Glomerular visceral epithelial cell (primary cell): ENCODE measurements at regions not wholly inside any gene's neighbourhood (a gene's known extent, or its start where the extent isn't known, plus 50 kb on each side); places are given as distances from the start of the nearest gene placed in this dataset.

Source experiments
- DNase-seq: peaks from one replicate; pipeline ENCODE4 v3.0.0-alpha.2; 2016; ENCODE audit errors: extremely low spot score

- DNase-seq: no peak
Measured at GRCh38 chr22:22094514-22094913, 111.9 kb upstream of the TOP3B start.

DNA sequence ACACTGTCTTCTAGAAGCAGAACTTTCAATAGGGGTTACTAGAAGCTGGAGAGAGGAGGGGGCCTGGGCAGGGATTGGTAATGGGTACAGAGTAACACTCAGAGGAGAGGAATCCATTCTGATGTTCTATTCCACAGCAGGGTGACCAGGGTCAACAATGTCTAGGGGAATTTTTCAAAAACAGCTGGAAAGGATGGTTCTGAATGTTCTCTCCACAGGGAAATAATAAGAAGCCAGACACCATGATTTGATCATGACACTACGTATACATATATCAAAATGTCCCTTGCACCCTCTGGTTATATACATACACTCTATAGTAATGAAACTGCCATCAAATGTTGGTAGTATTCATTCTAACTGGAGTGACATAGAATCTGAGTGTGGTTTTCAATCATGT lies 111.2 kb upstream of the TOP3B start:
- DNase-seq: no peak

DNA sequence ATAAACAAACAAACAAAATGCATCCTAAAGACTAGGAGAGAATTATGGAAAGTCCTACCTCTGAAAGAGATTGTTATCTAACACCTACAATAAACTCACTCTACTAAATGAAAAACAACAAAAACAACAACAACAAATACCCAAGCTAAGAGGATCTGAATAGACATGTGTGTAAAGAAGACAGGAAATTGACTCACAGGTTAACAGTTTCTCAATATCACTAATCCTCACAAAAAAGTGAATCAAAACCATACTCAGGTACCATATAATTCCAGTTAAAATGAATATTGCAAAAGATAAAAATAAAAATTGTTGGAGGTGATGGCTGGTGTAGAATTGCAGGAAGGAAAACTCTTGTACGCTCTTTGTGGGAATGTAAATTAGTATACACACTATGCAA lies 110.4 kb upstream of the TOP3B start:
- DNase-seq: no peak

- no peak for DNase-seq
Measured at GRCh38 chr22:22092101-22092500, 109.5 kb upstream of the TOP3B start.

DNA sequence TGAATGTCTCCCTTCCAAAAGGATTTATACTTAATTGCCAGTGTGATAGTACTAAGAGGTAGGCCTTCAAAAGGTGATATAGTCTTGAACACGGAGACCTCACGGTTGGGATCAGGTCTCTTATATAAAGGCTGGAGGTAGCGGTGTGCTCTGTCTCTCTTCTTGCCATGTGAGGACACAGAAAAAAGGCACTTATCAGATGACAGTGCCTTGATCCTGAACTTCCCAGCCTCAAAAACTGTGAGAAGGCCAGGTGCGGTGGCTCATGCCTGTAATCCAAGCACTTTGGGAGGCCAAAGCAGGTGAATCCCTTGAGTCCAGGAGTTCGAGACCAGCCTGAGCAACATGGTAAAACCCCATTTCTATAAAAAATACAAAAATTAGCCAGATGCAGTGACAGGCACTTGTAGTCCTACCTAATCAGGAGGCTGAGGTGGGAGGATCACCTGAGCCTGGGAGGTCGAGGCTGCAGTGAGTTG lies 108.9 kb upstream of the TOP3B start:
- no peak for DNase-seq

DNA sequence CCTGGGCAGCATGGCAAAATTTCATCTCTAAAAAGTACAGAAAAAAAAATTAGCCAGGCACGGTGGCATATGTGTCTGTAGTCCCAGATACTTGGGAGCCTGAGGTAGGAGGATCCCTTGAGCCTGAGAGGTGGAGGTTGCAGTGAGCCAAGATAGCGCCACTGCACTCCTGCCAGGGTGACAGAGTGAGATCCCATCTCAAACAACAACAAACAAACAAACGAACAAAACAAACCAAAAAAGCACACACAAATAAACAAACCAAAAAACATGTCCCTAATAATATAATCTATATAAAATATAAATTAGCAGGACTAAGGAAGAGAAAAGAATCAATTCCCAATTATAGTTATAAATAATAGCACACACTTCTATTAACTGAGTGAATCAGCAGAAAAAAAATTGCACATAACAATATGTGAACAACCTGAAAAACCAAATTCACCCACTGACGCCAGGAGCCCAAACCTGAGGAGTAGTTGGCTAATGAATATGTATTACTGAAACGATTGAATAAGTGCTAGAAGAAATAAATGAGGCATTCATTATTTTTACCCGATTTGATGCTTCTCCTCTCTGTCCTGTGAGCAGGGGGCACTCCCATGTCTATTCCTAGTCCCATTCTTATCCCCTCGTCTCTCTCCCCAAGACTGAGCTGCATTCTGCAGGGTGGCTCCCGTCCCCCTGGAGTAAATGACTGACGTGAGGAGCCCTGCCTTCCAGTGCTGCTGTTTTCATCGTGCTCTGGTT lies 108.2 kb upstream of the TOP3B start:
- DNase-seq: no peak

DNA sequence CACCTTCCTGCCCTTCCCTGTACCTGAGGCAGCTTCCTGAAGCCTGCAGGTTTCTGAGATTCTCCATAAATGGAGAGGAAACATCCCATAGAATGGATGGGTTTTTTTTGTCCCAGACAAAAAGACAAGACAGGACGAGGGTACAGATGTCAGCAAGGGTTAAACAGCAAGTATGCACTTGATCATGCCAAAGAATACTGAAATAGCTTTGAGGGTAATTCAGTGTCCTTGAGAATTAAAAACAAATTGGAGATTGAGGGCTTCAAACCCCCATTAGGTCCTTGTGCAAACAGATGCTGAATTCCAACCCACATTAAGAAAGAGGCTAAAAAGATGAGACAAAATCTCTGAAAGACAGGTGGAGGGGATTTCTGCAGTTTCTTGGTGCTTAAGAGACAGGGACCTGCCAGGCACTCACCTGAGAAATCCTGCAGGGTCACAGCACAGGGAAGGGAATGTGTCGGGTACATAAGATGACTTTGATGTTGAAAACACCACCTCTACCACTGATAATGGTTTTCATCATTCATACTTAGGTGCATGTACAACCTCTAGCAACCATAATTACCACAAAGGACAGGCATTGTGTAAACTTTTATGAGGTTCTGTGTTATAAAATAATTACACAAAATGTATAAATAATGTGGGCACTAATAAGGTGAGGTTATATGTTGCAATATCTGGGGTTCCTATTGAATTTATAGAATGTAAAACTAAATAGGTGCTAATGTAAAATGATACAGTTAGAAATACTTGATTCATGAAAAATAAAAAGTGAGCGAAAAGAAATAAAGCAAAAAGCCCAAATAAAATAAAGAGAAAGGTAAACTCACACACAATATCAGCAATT lies 107.1 kb upstream of the TOP3B start:
- DNase-seq: no peak

- no peak for DNase-seq
Measured at GRCh38 chr22:22088658-22089458, 106.3 kb upstream of the TOP3B start.

DNA sequence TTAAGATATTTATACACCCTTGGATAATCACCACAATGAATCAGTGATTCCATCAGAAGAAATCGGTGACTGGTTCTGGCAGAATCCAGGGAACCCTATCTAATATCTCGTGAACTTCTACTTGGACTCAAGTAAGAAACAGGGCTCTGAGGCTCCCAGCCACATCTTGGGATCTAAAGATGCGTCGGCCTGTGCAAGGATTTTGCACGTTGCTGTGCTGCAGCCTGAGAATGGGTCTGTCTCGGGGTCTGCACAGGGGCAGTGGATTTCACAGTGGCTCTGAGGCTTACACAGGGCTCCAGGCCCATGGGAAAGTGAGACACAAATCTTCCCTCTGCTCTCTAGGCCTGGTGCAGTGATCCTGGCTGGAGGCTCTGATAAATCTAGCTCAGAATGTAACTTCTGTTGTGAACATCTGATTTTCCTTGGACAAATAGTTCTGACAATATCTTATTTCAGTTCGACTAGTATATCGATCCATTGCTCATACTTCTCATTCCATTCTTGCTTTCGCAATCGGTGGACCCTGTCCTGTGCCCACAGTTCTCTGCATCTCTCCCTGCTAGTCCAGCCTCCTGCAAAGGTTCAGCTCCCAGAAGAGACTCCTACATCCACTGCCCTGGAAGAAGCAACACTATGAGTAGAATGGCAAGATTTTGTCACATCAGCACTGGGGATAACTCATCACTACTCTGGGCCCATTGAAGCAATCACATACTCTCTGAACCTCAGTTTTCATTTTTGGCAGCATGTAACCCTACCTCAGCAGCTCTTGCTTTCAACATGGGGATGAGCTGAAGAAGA lies 105.5 kb upstream of the TOP3B start:
- DNase-seq: no peak

DNA sequence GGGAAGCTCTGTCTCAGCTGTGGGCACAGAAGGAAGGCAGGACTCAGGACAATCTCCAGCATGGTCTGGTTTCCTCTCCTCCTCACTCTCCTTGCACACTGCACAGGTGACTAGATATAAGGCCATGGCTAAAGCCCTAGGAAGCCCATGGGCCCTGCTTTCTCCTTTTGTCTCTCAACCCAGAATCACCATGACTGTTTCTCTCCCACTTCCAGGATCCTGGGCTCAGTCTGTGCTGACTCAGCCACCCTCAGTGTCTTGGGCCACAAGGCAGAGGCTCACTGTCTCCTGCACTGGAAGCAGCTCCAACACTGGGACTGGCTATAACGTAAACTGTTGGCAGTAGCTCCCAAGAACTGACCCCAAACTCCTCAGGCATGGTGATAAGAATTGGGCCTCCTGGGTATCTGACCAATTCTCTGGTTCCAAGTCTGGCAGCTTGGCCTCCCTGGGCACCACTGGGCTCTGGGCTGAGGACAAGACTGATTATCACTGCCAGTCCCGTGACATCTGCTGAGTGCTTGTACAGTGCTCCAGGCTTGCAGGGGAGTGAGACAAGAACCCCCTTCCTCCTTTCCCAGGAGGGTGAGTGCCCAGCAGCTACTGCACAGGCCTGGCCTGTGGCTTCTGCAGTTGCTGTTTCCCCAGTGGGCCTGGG lies 104.0 kb upstream of the TOP3B start:
- no peak for DNase-seq

DNA sequence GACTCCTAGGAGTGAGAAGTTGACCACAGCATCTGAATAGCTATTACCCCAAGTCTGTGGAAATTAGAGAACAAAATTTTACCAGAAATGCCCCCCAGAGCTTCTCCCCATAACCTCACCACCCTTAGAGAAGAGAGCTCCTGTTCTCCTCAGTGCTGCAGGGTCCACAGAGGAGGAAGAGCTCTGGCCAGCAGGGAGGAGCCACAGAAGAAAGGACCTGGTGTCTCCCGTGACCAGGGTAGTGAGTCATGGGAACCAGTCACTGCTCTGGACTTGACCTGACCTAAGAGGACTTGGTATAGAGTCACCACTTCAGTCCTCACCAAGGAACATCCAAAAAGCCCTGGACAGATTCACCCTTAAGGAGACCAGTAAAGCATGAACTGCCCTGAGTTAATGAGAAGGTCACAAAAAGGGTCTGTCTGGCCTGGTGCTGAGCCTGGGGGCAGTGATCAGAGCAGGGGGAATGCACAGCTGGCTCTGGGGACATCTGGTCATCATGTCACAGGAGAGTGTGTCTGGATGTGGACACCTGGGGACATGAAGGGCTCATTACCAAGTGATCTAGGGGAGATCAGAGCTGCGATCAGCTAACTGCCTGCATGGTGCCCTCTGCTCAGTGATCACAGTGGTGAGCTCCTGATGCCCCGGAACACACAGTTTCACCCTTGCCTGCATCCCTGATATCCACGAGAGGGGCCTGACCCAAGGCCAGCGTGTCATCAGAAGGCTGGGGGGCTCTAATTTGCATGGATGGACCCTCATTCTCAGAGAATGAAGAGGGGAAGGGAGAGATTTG lies 103.3 kb upstream of the TOP3B start:
- DNase-seq: no peak

GRCh38 chr22:22084089-22084711 lies 101.6 kb upstream of the TOP3B start:
- no peak for DNase-seq

GRCh38 chr22:22082960-22083359 lies 100.4 kb upstream of the TOP3B start:
- DNase-seq: no peak

GRCh38 chr22:22082229-22082835 lies 99.7 kb upstream of the TOP3B start:
- DNase-seq: no peak

GRCh38 chr22:22080270-22080669 lies 97.7 kb upstream of the TOP3B start:
- DNase-seq: no peak

DNA sequence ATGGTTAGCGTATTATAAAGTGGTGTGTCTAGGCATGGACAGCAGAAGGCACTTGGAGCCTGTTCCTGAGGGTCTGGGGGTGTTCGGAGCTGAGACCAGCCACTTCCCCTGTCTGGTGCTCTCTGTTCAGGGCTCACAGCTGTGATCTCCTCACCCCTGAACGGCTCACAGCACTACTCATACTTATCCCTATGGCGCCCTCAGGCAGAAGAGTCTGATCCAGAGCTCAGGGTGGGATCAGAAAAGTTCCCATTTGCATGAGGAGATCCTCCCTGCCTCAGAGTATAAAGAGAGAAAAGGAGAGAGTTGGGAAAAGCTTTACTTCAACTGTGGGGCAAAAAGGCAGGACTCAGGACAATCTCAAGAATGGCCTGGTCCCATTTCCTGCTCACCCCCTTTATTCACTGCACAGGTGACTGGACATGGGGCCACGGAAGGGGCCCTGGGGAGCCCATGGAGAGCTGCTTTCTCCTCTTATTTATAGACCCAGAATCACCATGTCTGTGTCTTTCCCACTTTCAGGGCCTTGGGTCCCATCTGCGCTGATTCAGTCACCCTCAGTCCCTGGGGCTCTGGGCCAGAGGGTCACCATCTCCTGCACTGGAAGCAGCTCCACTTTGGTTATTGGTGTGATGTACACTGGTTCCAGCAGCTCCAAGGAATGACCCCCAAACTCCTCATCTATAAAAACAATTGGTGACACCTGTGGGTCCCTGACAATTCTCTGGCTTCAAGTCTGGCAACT lies 97.0 kb upstream of the TOP3B start:
- no peak for DNase-seq

GRCh38 chr22:22078329-22078728 lies 95.7 kb upstream of the TOP3B start:
- DNase-seq: no peak

DNA sequence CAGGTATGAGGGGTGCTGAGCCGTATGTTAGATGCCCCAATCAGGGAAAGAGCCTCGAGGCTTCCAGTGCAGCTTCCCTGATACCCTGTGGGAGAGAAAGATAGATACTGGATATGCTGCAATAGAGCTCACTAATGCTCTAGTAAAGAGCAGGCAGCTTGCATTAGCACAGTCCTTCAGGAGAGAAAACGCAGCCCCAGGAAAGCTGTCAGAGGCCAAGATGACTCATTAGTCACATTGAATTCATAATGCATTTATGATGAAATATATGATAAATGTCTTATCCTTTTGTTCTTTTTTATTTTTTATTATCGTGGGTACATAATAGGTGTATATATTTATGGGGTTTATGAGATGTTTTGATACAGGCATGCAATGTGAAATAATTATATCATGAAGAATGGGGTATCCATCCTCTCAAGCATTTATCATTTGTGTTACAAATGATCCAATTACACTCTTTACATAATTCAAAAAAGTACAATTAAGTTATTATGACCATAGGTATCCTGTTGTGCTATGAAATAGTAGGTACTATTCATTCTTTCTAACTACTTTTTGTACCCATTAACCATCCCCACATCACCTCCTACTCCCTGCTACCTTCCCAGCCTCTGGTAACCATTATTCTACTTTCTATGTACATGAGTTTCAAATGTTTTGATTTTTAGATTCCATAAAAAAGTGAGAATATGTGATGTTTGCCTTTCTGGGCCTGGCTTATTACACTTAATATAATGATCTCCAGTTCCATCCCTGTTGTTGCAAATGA lies 94.5 kb upstream of the TOP3B start:
- no peak for DNase-seq
